Germinal center (tissue), 1 donor: ENCODE measurements at regions not wholly inside any gene's neighbourhood (a gene's known extent, or its start where the extent isn't known, plus 50 kb on each side); places are given as distances from the start of the nearest gene placed in this dataset.
A peak's percentile ranks its signal among the peaks of the same experiment; 100 is the strongest.
"Not testable (repeated sequence)": the region's sequence is repeated elsewhere in the genome, so short reads cannot be mapped to it uniquely, and the experiment has no call there.

ENCODE experiments used
- DNase-seq: peaks from one replicate; pipeline ENCODE4 v3.0.0; 2012; ENCODE audit warnings: mixed read lengths, low spot score

DNA sequence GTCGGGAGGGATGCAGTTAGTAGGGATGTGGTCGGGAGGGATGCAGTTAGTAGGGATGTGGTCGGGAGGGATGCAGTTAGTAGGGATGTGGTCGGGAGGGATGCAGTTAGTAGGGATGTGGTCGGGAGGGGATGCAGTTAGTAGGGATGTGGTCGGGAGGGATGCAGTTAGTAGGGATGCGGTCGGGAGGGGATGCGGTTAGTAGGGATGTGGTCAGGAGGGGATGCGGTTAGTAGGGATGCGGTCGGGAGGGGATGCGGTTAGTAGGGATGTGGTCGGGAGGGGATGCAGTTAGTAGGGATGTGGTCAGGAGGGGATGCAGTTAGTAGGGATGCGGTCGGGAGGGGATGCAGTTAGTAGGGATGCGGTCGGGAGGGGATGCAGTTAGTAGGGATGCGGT lies 96.2 kb downstream of the BDH1 start:
- DNase-seq: not testable (repeated sequence)

DNA sequence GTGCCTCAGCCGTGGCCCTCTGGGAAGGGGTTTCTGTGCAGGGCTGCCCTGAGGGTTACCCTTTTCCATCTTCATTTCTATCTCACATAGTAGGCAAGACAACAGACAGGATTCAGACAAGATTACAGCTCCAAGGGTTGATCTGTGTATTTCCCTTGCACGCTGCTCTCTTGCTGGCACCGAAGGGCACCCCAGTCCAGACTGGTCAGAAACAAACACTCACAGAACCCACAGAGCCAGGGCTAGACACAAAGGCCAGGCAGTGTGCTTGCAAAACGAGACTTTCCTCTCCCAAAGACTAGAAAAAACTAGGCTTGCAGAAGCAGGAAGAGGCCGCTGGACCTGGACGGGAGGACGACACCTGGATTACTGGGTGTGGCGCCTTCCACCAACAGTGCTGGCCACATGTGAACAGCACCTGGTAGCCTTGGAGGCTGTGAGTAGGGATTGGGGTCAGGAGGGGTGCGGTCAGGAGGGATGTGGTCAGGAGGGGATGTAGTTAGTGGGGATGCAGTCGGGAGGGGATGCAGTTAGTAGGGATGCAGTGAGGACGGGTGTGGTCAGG lies 96.8 kb downstream of the BDH1 start:
- no peak for DNase-seq

GRCh38 chr3:197458179-197458707 lies 97.5 kb downstream of the BDH1 start:
- peak; percentile 28 for DNase-seq

GRCh38 chr3:197456261-197457091 lies 99.3 kb downstream of the BDH1 start:
- DNase-seq: peak; percentile 62

DNA sequence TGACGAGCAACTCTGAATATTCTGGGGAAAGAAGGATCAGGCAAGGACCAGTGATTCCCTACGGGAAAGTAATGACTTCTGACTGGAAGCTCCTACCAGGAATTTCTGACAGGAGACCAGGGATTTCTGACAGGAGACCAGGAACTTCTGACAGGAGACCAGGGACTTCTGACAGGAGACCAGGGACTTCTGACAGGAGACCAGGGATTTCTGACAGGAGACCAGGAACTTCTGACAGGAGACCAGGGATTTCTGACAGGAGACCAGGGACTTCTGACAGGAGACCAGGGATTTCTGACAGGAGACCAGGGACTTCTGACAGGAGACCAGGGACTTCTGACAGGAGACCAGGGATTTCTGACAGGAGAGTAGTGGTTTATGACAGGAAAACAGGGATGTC lies 100.9 kb downstream of the BDH1 start:
- DNase-seq: not testable (repeated sequence)

DNA sequence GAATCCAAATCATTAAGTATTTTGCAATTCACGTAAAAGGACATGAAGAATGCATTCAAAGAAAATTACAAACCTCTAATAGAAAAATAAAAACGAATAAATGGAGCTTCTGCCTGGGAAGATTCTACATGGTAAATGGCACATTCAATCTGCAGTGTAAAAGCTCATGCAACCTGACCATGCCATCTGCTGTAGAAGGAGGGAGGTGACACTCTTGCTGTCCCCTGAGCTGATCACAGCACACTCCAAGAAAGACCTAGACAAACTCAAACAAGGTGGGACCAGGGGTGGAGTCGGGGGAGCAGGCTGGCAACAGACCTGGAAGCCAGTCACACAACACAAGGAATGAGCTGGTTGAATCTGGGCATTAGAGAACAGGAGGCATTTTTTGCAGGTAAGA lies 101.8 kb downstream of the BDH1 start:
- no peak for DNase-seq

DNA sequence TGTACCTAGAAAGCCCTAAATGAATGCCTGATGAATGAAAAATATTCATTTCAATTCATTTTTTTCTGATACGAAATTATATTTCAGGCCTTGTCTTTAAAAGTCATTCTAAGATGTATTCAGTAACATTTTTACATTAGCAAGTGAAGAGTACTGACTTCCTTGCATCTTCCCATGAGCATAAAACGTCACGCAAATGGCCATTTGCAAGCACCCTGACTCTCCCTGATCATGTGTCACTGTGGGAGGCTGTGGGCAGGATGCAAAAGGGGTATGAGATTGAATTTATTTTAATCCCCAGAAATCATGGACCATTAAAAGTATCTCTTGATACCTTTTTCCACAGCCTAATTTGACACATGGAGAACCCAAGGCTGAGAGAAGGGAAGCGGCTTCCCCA lies 105.0 kb downstream of the BDH1 start:
- DNase-seq: no peak

DNA sequence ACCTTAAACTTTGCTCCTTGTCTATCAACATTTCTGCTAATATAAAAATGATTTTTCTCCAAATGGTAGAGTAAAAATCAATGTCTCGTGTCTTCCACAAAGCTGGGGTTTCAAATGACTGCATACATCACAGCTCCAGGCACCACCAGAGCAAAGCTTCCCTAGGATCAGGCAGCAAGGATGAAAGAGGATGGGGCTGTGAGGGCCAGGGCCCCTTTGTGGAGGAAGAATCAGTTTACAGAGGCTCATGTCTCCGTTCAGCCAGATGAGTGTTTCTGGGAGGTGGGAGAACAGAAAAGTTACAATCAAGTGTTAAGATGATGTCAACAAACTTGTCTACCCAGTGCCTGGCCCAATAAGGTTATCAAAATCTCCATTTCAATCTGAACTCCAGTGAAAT lies 105.5 kb downstream of the BDH1 start:
- no peak for DNase-seq

DNA sequence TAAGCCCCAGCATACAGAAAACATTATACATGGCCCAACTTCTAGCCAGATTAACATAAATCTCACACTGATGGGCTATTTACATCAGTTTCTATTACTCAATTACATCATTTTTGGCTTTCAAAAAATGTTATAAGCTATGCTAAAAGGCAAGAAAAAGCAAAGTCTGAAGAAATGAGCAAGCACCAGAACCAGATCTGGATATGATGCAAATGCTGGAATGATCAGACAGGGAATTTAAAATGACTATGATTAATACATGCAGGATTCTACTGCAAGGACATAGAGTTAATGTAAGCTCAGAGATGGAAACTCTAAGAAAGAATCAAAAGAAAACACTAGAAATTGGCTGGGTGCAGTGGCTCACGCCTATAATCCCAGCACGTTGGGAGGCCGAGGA lies 106.6 kb downstream of the BDH1 start:
- DNase-seq: not testable (repeated sequence)

GRCh38 chr3:197447781-197448180 lies 108.0 kb downstream of the BDH1 start:
- DNase-seq: not testable (repeated sequence)

GRCh38 chr3:197447057-197447456 lies 108.7 kb downstream of the BDH1 start:
- DNase-seq: no peak

DNA sequence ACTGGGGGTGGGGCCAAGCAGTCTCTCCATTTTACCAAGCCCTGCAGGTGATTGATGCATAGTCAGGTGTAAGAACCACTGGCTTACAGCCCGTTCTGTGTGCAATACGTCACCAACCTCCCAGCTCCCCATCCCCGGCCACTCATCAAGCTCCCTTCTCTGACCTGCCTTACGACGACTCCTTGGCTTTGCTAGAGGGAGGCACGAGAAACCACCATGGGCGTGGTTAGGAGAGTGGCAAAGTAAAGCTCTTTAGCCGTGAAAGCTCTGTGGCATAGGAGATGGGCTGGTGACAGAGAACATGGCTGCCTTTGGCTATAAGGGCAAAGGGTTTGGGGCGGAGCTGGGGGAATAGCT lies 109.1 kb downstream of the BDH1 start:
- DNase-seq: no peak

DNA sequence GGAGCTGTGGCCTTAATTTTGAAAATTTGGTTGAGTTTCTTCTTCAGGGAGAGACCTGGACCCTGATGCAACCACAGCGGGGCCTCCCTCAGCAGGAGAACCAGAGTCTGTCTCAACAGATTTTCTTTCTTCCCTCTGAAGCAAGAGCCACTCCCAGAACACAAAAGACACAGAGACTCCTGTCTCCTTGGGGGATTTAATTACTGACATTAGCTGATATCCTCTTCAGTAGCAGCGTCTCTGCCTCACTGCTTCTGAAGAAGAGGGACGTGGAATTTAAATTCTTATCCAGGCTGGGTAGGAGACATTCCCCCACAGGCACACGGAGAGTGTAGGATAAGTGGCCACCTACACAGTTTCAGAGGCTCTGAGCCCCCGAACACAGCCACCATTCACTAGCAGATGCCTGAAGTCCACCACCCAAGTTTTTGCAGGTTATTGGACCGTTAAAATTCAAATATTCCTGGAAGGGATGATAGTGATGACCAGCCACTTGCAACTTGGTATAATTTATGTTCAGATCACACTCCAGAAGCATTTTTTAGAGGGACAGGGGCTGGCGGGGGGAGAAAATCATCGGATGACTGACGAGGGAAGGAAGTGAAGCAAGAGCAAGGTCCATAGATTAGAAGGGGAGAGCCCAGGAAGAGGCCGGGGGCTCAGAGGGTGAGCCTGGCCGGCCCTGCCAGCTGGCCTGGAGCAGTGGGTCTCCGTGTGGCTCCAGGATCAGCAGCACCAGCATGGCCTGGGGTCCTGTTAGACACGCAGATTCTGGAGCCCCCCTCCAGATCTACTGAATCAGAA lies 109.7 kb downstream of the BDH1 start:
- no peak for DNase-seq

DNA sequence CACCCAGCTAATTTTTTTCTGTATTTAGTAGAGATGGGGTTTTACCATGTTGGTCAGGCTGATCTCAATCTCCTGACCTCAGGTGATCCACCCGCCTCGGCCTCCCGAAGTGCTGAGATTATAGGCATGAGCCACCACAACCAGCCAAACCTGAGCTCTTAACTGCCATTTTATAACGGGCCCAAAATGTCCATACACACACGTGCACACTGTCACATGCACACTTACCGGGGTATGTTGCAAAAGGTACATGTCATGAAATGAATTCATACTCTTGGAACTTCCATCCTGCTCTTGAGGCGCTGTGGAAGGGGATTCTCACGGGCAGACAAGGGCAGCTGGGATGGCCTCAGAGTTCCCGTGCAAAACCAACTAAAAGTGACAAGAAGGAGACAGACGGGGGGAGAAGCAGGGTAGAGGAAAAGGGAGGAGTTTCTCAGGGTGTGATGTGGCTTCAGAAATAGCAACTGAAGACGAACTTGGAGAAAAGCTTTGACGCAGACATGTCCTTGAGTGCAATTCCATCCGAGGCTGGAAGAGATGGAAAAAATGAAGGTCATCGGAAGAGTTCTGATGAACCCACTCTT lies 110.9 kb downstream of the BDH1 start:
- no peak for DNase-seq

- DNase-seq: no peak
Observed at GRCh38 chr3:197443506-197443905, 112.3 kb downstream of the BDH1 start.

DNA sequence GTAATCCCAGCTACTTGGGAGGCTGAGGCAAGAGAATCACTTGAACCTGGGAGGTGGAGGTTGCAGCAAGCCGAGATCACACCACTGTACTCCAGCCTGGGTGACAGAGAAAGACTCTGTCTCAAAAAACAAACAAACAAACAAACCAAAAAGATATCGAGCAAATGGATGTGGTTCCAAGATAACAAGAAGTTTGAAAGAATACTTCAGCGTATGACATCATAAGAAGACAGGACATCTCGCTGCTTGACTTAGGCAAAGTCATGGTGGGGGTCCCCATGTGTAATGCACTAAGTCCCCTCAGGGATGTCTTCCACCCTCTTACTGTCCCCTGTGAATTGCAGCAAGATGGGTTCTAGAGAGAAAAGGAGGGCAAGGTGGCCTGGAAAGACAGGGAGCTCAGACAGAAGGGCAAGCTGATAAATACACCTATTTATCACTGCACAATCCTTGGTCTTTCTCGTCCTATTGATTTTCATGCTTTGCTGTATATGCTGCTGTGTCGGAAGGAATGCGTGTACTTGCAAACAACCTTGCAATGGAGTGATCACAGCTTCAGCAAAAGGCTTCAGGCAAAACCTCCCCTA lies 115.0 kb downstream of the BDH1 start:
- no peak for DNase-seq

DNA sequence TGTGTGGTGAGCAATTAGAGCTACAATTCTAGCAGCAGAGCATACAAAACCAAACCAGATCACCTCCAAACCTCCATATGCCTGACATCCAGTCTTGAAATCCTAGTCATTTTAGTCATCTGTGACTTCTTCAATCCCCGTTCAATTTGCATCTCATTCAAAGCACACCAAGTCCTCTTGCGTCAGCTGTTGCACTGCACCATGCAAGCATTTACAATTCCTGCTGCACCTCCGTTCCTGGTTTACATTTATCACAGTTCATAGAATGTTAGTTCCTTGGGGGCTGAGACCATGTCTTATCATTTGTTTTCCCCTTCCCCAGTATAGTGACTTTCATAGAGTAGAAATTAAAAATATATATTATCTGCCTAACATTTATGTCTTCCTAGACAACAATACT lies 116.9 kb downstream of the BDH1 start:
- DNase-seq: no peak

DNA sequence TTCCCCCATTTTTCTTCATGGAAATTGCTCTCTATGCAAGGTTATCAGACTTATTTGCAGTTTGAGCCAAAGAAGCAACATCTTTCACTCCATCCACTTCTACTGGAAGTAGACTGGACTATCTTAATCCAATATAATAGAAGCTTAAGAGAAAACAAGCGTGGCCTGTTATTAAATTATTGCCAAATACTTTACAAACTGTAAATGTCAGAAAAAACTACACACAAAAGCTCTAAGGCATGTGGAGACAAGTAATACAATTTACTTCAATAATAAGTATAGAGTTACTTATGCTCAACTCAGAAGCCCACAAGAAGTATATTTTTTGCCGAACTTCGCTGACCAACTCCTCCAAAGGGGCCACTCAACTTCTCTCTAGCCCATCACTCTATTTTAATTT lies 120.3 kb downstream of the BDH1 start:
- DNase-seq: no peak

DNA sequence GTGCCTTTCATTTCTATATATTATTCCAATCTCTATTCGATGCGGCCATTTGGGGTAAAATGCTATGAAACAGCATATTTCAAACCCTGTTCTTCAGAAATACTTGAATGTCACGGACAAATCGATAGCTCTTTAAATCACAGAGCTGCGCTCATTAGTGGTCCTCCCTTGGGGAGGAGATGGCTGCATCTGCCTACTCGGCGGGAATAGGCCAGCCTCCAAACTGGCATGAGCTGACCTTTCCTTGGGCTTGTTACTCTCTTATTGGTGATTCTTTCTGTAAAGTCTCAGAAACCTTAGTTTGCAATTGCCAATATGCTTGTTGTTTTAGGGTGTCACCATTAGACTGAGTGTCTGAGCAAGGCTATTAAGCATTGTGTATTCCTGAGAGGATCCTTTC lies 120.9 kb downstream of the BDH1 start:
- DNase-seq: no peak

DNA sequence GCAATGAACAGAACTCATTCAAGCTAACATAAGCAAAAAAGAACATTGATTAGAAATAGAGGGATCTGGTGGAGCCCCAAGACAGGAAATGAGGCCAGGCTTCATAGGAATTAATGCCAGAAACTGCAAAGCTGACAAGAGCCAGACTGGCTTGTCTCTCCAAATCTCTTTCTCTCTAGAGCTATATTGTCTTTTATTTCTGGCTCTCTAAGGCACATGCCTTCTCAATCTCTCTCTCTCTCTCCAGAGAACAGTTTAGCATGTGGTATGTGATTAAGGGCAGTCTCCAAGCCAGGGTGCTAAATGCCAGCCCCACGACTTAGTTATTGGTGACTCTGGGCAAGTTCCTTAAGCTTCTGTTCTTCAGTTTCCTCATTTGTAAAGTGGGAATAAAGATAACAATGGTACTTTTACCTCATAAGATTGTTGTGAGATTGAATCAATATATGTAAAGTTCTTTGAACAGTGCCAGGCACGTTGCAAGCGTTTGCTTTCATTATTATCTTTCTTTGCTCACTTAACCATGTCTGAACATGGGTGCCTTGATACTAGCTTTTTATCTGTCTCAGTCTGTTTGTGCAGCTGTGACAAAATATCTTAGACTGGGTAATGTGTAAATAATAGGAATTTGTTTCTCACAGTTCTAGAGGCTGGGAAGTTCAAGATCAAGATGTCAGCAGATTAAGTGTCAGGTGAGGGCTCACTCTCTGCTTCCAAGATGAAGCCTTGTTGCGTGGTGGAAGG lies 123.2 kb downstream of the BDH1 start:
- DNase-seq: no peak

GRCh38 chr3:197431346-197431910 lies 124.3 kb downstream of the BDH1 start:
- DNase-seq: no peak
